ENCODE measurements at regions not wholly inside any gene's neighbourhood (a gene's known extent, or its start where the extent isn't known, plus 50 kb on each side); places are given as distances from the start of the nearest gene placed in this dataset.

GRCh38 chr1:55428944-55429931 lies 214.1 kb upstream of the USP24 start (continued):
- TF ChIP-seq ZNF142 (CRISPR knock-in tag; IDR thresholded peaks at IDR 0.05) = peak; percentile 18; the same call in 1 of the 2 replicates
- TF ChIP-seq ZNF644 (CRISPR knock-in tag; IDR thresholded peaks at IDR 0.05; ENCODE audit: low read depth) = peak; percentile 98
- TF ChIP-seq ZNF687 (CRISPR knock-in tag; IDR thresholded peaks at IDR 0.05) = no peak; the same call in 1 of the 2 replicates
- TF ChIP-seq ZNF510 (CRISPR knock-in tag; IDR thresholded peaks at IDR 0.05; ENCODE audit: low read depth) = no peak
- TF ChIP-seq NRL (CRISPR knock-in tag; IDR thresholded peaks at IDR 0.05; ENCODE audit: borderline replicate concordance) = no peak; the same call in 1 of the 2 replicates
- TF ChIP-seq AHR (CRISPR knock-in tag; IDR thresholded peaks at IDR 0.05) = peak; percentile 98; the same call in 1 of the 2 replicates
- TF ChIP-seq PPARG (CRISPR knock-in tag; conservative IDR thresholded peaks at IDR 0.05) = no peak; the same call in 1 of the 2 replicates
- TF ChIP-seq PAF1 (CRISPR knock-in tag; IDR thresholded peaks at IDR 0.05) = no peak
- TF ChIP-seq ZEB1 (IDR thresholded peaks at IDR 0.05; ENCODE audit: insufficient replicate concordance, low read depth) = no peak
- peak; percentile 97 for TF ChIP-seq GATA4 (IDR thresholded peaks at IDR 0.05; ENCODE audit: borderline replicate concordance, low read depth)
- no peak for TF ChIP-seq BCL3 (CRISPR knock-in tag; IDR thresholded peaks at IDR 0.05)
- TF ChIP-seq ZSCAN30 (CRISPR knock-in tag; IDR thresholded peaks at IDR 0.05) = no peak
- peak; percentile 39; the same call in 1 of the 2 replicates for TF ChIP-seq HOXA5 (CRISPR knock-in tag; IDR thresholded peaks at IDR 0.05)
- no peak for TF ChIP-seq ZNF776 (CRISPR knock-in tag; IDR thresholded peaks at IDR 0.05)
- 0 out of 2 replicates have a peak, but pooled peaks have one; percentile 83 for TF ChIP-seq ZNF580 (CRISPR knock-in tag; IDR thresholded peaks at IDR 0.05; ENCODE audit: borderline replicate concordance, low read depth)
- no peak for TF ChIP-seq MTA3 (CRISPR knock-in tag; IDR thresholded peaks at IDR 0.05)
- peak; percentile 80 for TF ChIP-seq ZNF746 (CRISPR knock-in tag; IDR thresholded peaks at IDR 0.05)
